ENCODE measurements at regions not wholly inside any gene's neighbourhood (a gene's known extent, or its start where the extent isn't known, plus 50 kb on each side); places are given as distances from the start of the nearest gene placed in this dataset.

DNA sequence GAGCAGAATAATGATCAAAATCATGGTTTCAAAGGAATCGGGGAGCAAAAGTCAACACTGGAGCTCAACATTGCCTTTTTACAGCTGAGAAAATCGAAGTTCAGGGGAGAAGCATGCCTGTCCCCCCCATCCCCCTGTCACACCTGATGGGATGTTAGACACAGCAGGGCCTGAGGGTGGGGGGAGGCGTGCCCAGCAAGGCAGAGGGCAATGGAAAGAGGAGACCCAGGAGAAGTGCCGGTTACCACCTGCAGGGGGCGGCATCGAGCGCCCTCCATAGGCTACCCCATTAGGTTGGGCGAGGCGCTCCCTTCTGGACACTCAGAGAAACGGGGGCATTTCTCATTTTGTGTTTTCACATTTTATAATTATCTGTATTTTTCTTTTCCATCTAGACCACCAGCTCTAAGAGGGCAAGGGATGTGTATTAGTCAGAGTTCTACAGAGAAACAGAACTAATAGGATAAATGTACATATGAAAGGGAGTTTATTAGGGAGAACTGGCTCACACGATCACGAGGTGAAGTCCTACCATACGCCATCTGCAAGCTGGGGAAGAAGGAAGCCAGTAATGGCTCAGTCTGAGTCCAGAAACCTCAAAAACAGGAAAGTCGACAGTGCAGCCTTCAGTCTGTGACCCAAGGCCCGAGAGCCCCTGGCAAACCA lies 271.3 kb downstream of the LRATD1 start:
- ATAC-seq, result peak; percentile 99
- intact Hi-C loops (cut with micrococcal nuclease; ENCODE audit: unreplicated experiment), result loop anchor here (2.0 to 10.0 kb wide), 4 partner anchors 475 to 1857 kb away; no protein-coding TSS in a partner anchor
- H3K36me3 ChIP-seq (ENCODE audit: control insufficient read depth in 2 of 2, insufficient read depth in 2 of 2, low read length in 1 of 2), result no peaks in the 10 kb centered on the region
- TF ChIP-seq SRF (IDR thresholded peaks at IDR 0.05; ENCODE audit: low read depth in 2 of 2, low read length in 2 of 2), result no peak
- 0 out of 2 replicates have a peak, but pooled peaks have one; percentile 39 for TF ChIP-seq FOXM1 (IDR thresholded peaks at IDR 0.05; ENCODE audit: low read depth, low read length)
- no peak for TF ChIP-seq RB1 (IDR thresholded peaks at IDR 0.05; ENCODE audit: borderline replicate concordance)
- peak; percentile 77 for TF ChIP-seq RAD21 (IDR thresholded peaks at IDR 0.05; ENCODE audit: insufficient read depth, low read depth, low read length)
- peak; percentile 84 for TF ChIP-seq YY1 (IDR thresholded peaks at IDR 0.05; ENCODE audit: low read depth, low read length)
- TF ChIP-seq BHLHE40 (IDR thresholded peaks at IDR 0.05; ENCODE audit: borderline replicate concordance in 1 of 2, low read depth in 2 of 2, low read length in 1 of 2), result 0 out of 4 replicates have a peak, but pooled peaks of 1 of the 2 experiments have one; percentile 14
- TF ChIP-seq, protein P1, sequence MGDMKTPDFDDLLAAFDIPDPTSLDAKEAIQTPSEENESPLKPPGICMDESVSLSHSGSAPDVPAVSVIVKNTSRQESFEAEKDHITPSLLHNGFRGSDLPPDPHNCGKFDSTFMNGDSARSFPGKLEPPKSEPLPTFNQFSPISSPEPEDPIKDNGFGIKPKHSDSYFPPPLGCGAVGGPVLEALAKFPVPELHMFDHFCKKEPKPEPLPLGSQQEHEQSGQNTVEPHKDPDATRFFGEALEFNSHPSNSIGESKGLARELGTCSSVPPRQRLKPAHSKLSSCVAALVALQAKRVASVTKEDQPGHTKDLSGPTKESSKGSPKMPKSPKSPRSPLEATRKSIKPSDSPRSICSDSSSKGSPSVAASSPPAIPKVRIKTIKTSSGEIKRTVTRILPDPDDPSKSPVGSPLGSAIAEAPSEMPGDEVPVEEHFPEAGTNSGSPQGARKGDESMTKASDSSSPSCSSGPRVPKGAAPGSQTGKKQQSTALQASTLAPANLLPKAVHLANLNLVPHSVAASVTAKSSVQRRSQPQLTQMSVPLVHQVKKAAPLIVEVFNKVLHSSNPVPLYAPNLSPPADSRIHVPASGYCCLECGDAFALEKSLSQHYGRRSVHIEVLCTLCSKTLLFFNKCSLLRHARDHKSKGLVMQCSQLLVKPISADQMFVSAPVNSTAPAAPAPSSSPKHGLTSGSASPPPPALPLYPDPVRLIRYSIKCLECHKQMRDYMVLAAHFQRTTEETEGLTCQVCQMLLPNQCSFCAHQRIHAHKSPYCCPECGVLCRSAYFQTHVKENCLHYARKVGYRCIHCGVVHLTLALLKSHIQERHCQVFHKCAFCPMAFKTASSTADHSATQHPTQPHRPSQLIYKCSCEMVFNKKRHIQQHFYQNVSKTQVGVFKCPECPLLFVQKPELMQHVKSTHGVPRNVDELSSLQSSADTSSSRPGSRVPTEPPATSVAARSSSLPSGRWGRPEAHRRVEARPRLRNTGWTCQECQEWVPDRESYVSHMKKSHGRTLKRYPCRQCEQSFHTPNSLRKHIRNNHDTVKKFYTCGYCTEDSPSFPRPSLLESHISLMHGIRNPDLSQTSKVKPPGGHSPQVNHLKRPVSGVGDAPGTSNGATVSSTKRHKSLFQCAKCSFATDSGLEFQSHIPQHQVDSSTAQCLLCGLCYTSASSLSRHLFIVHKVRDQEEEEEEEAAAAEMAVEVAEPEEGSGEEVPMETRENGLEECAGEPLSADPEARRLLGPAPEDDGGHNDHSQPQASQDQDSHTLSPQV (IDR thresholded peaks at IDR 0.05), result peak; percentile 75; the same call in 1 of the 2 replicates
- no peak for TF ChIP-seq BRCA1 (IDR thresholded peaks at IDR 0.05; ENCODE audit: low read depth, low read length)
- TF ChIP-seq NR2C1 (IDR thresholded peaks at IDR 0.05), result no peak
- TF ChIP-seq, protein P2, sequence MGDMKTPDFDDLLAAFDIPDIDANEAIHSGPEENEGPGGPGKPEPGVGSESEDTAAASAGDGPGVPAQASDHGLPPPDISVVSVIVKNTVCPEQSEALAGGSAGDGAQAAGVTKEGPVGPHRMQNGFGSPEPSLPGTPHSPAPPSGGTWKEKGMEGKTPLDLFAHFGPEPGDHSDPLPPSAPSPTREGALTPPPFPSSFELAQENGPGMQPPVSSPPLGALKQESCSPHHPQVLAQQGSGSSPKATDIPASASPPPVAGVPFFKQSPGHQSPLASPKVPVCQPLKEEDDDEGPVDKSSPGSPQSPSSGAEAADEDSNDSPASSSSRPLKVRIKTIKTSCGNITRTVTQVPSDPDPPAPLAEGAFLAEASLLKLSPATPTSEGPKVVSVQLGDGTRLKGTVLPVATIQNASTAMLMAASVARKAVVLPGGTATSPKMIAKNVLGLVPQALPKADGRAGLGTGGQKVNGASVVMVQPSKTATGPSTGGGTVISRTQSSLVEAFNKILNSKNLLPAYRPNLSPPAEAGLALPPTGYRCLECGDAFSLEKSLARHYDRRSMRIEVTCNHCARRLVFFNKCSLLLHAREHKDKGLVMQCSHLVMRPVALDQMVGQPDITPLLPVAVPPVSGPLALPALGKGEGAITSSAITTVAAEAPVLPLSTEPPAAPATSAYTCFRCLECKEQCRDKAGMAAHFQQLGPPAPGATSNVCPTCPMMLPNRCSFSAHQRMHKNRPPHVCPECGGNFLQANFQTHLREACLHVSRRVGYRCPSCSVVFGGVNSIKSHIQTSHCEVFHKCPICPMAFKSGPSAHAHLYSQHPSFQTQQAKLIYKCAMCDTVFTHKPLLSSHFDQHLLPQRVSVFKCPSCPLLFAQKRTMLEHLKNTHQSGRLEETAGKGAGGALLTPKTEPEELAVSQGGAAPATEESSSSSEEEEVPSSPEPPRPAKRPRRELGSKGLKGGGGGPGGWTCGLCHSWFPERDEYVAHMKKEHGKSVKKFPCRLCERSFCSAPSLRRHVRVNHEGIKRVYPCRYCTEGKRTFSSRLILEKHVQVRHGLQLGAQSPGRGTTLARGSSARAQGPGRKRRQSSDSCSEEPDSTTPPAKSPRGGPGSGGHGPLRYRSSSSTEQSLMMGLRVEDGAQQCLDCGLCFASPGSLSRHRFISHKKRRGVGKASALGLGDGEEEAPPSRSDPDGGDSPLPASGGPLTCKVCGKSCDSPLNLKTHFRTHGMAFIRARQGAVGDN (IDR thresholded peaks at IDR 0.05), result no peak
- TF ChIP-seq SMC3 (IDR thresholded peaks at IDR 0.05; ENCODE audit: borderline replicate concordance, low read length), result peak; percentile 79
- TF ChIP-seq, protein P3, sequence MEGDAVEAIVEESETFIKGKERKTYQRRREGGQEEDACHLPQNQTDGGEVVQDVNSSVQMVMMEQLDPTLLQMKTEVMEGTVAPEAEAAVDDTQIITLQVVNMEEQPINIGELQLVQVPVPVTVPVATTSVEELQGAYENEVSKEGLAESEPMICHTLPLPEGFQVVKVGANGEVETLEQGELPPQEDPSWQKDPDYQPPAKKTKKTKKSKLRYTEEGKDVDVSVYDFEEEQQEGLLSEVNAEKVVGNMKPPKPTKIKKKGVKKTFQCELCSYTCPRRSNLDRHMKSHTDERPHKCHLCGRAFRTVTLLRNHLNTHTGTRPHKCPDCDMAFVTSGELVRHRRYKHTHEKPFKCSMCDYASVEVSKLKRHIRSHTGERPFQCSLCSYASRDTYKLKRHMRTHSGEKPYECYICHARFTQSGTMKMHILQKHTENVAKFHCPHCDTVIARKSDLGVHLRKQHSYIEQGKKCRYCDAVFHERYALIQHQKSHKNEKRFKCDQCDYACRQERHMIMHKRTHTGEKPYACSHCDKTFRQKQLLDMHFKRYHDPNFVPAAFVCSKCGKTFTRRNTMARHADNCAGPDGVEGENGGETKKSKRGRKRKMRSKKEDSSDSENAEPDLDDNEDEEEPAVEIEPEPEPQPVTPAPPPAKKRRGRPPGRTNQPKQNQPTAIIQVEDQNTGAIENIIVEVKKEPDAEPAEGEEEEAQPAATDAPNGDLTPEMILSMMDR (IDR thresholded peaks at IDR 0.05 in 2 of 3, conservative IDR thresholded peaks at IDR 0.05 in 1 of 3; ENCODE audit: control insufficient read depth in 2 of 3, extremely low read depth in 1 of 3, insufficient read depth in 1 of 3, low read depth in 3 of 3, low read length in 3 of 3), result peak; percentile 96 to 98 (median 98)

More for the DNA sequence above, 271.3 kb downstream of the LRATD1 start:
- Histone ChIP-seq H4K20me1 (ENCODE audit: control insufficient read depth, insufficient read depth) (no peaks in the 10 kb centered on the region), H3K27ac (ENCODE audit: control insufficient read depth, insufficient read depth) (no peak overlapping the region), H3K4me1 (ENCODE audit: control insufficient read depth, insufficient read depth, low read length) (no peaks in the 10 kb centered on the region), H2AFZ (ENCODE audit: control insufficient read depth, low read depth, low read length) (no peak overlapping the region), H3K9me3 (replicated peaks; ENCODE audit: control insufficient read depth, insufficient read depth, low read length) (no peaks in the 10 kb centered on the region), H3K4me3 (no peak overlapping the region), H3K9ac (ENCODE audit: control insufficient read depth, insufficient read depth, low read length) (no peak overlapping the region), H3K27me3 (replicated peaks in 1 of 2; ENCODE audit: control insufficient read depth in 2 of 2, insufficient read depth in 2 of 2, low read length in 1 of 2) (no peaks in the 10 kb centered on the region), H3K4me2 (ENCODE audit: control insufficient read depth, insufficient read depth) (no peak overlapping the region), H3K79me2 (ENCODE audit: control insufficient read depth, insufficient read depth, low read length) (no peaks in the 10 kb centered on the region)
- RAD21 ChIA-PET (ENCODE audit: unreplicated experiment), result interaction anchor here (1.0 to 2.3 kb wide), 2 partner anchors 519 to 673 kb away, joined by 3 to 7 read pairs; no protein-coding TSS in a partner anchor
- CTCF ChIA-PET, result interaction anchor here (0.8 to 2.8 kb wide), 9 partner anchors 10 to 681 kb away, joined by 3 to 22 read pairs (median 4); no protein-coding TSS in a partner anchor
- in situ Hi-C loops (cut with MboI), result loop anchor here (5.0 to 10.0 kb wide), 2 partner anchors 678 to 1849 kb away; no protein-coding TSS in a partner anchor
- SMC1A ChIA-PET (ENCODE audit: uncharacterized antibody, unreplicated experiment), result interaction anchor here (0.8 to 1.4 kb wide), 5 partner anchors 14 to 1354 kb away, joined by 3 to 4 read pairs (median 3); no protein-coding TSS in a partner anchor
- peak; percentile 5 for DNase-seq (ENCODE audit: low read depth, low spot score)
- BruUV-seq (replicated peaks), result no TSS peak
- peak; percentile 57 for FAIRE-seq
- POLR2A ChIA-PET, result no interaction called here
- 27% methylated on average over 15 of the region's 15 CpGs for WGBS (ENCODE audit: insufficient coverage, insufficient replicate concordance, low lambda C conversion rate, missing lambda C conversion rate)

All from GM12878 (cell line).